ENCODE measurements at regions not wholly inside any gene's neighbourhood (a gene's known extent, or its start where the extent isn't known, plus 50 kb on each side); places are given as distances from the start of the nearest gene placed in this dataset.

DNA sequence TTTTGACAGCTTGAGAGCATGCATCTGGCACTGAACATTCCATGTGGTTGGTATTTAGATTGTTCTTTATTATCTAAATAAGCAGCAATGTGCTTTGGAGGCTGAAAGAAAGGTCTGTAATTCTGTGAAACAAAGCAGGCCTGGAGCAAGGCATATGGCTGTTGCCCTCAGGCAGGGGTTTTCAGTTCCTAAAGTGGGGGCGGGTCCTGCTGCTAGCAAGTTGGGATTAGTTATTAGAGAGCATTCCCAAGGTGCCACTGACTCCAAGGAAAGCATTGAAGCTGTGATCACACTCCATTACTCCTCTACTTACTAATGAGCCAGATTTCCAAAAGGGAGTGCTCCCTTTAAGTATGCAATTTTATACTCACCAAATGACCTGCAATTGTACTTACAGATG lies 432.2 kb downstream of the OLFM4 start:
- peaks cover 0 to 14% (median 8%) of the 10 kb centered on the region in 7 donors for H3K9me3 Mint-ChIP-seq
- Histone ChIP-seq H3K9me3 (replicated peaks in 1 of 2; ENCODE audit: control insufficient read depth in 1 of 2, insufficient read depth in 1 of 2, low read length in 2 of 2) (peaks cover 0 to 5% of the 10 kb centered on the region in 2 donors), H4K20me1 (ENCODE audit: insufficient read depth, low read length) (no peaks in the 10 kb centered on the region), H3K79me2 (ENCODE audit: insufficient read depth, low read length) (no peaks in the 10 kb centered on the region), H3K4me3 (replicated peaks in 1 of 3; ENCODE audit: low read depth in 2 of 3, low read length in 3 of 3) (no peak overlapping the region), H3K36me3 (replicated peaks in 1 of 2; ENCODE audit: control insufficient read depth in 1 of 2, insufficient read depth in 2 of 2, low read length in 2 of 2) (no peaks in the 10 kb centered on the region), H3K27me3 (ENCODE audit: control insufficient read depth in 2 of 2, insufficient read depth in 2 of 2, low read length in 2 of 2) (no peaks in the 10 kb centered on the region), H3K9ac (ENCODE audit: insufficient read depth, low read length, poor library complexity, severe bottlenecking) (no peak overlapping the region), H3K4me2 (replicated peaks; ENCODE audit: extremely low read depth, low read length, poor library complexity, severe bottlenecking) (no peak overlapping the region), H3K27ac (ENCODE audit: low read depth in 1 of 2, low read length in 2 of 2) (no peak overlapping the region), H3K4me1 (ENCODE audit: control insufficient read depth in 1 of 2, insufficient read depth in 2 of 2, low read length in 2 of 2) (no peaks in the 10 kb centered on the region), H2AFZ (ENCODE audit: insufficient read depth, low read depth, low read length, poor library complexity, severe bottlenecking) (no peak overlapping the region)
- intact Hi-C loops (cut with micrococcal nuclease): no loop called here
- no peaks in the 10 kb centered on the region for H3K36me3 Mint-ChIP-seq
- H3K4me3 Mint-ChIP-seq: no peak overlapping the region
- no CpG with 5 or more reads among the region's 1 CpG for WGBS (ENCODE audit: insufficient coverage)
- DNase-seq: no peak
- no peaks in the 10 kb centered on the region for H3K27me3 Mint-ChIP-seq (ENCODE audit: low read depth in 3 of 3)
- TF ChIP-seq, protein P1, sequence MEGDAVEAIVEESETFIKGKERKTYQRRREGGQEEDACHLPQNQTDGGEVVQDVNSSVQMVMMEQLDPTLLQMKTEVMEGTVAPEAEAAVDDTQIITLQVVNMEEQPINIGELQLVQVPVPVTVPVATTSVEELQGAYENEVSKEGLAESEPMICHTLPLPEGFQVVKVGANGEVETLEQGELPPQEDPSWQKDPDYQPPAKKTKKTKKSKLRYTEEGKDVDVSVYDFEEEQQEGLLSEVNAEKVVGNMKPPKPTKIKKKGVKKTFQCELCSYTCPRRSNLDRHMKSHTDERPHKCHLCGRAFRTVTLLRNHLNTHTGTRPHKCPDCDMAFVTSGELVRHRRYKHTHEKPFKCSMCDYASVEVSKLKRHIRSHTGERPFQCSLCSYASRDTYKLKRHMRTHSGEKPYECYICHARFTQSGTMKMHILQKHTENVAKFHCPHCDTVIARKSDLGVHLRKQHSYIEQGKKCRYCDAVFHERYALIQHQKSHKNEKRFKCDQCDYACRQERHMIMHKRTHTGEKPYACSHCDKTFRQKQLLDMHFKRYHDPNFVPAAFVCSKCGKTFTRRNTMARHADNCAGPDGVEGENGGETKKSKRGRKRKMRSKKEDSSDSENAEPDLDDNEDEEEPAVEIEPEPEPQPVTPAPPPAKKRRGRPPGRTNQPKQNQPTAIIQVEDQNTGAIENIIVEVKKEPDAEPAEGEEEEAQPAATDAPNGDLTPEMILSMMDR (IDR thresholded peaks at IDR 0.05): no peak
- no peak overlapping the region for H3K27ac Mint-ChIP-seq
- no peaks in the 10 kb centered on the region for H3K4me1 Mint-ChIP-seq

- H3K79me2 ChIP-seq (ENCODE audit: insufficient read depth, low read length): no peaks in the 10 kb centered on the region
- H3K4me3 Mint-ChIP-seq: no peak overlapping the region
- no peaks in the 10 kb centered on the region for H3K36me3 ChIP-seq (replicated peaks in 1 of 2; ENCODE audit: control insufficient read depth in 1 of 2, insufficient read depth in 2 of 2, low read length in 2 of 2)
- no peaks in the 10 kb centered on the region for H3K36me3 Mint-ChIP-seq
- no peak overlapping the region for H3K27ac Mint-ChIP-seq
- no peaks in the 10 kb centered on the region for H3K9me3 ChIP-seq (replicated peaks in 1 of 2; ENCODE audit: control insufficient read depth in 1 of 2, insufficient read depth in 1 of 2, low read length in 2 of 2)
- no peak for DNase-seq
- intact Hi-C loops (cut with micrococcal nuclease): no loop called here
- no peaks in the 10 kb centered on the region for H3K4me1 Mint-ChIP-seq
- no peaks in the 10 kb centered on the region for H3K27me3 Mint-ChIP-seq (ENCODE audit: low read depth in 3 of 3)
- no peaks in the 10 kb centered on the region for H3K4me1 ChIP-seq (ENCODE audit: control insufficient read depth in 1 of 2, insufficient read depth in 2 of 2, low read length in 2 of 2)
- no peak overlapping the region for H3K4me3 ChIP-seq (replicated peaks in 1 of 3; ENCODE audit: low read depth in 2 of 3, low read length in 3 of 3)
- no peak overlapping the region for H3K9ac ChIP-seq (ENCODE audit: insufficient read depth, low read length, poor library complexity, severe bottlenecking)
- H3K27ac ChIP-seq (ENCODE audit: low read depth in 1 of 2, low read length in 2 of 2): no peak overlapping the region
- no peak overlapping the region for H2AFZ ChIP-seq (ENCODE audit: insufficient read depth, low read depth, low read length, poor library complexity, severe bottlenecking)
- TF ChIP-seq, protein P1 (IDR thresholded peaks at IDR 0.05): no peak
- H3K9me3 Mint-ChIP-seq: peaks cover 0 to 11% (median 6%) of the 10 kb centered on the region in 7 donors
- no peak overlapping the region for H3K4me2 ChIP-seq (replicated peaks; ENCODE audit: extremely low read depth, low read length, poor library complexity, severe bottlenecking)
- no peaks in the 10 kb centered on the region for H4K20me1 ChIP-seq (ENCODE audit: insufficient read depth, low read length)
- H3K27me3 ChIP-seq (ENCODE audit: control insufficient read depth in 2 of 2, insufficient read depth in 2 of 2, low read length in 2 of 2): no peaks in the 10 kb centered on the region
- WGBS (ENCODE audit: insufficient coverage): no CpG with 5 or more reads among the region's 3 CpGs
Observed at GRCh38 chr13:53463106-53463505, 434.5 kb downstream of the OLFM4 start.
